K562 (cell line): ENCODE measurements at regions not wholly inside any gene's neighbourhood (a gene's known extent, or its start where the extent isn't known, plus 50 kb on each side); places are given as distances from the start of the nearest gene placed in this dataset.

Experiments used
- ATAC-seq: fragments of 200-7000 bp; cut with Tn5 transposase; 3 replicates; pipeline ENCODE4 v1.9.1; 2020; ENCODE audit warnings: moderate library complexity
- BruUV-seq: library from RNA; stranded (reverse); fragments of 400-500 nt; replicated peaks from 2 replicates; lab custom pipeline; 2021; lab: Mats Ljungman, UMichigan
- CTCF ChIA-PET: fragments of 300-600 bp; formaldehyde crosslinking; extraction: SDS; loops from one replicate; lab custom pipeline; 2021; ENCODE audit warnings: low intra/inter-chr PET ratio; lab: Yijun Ruan, JAX
- POLR2A ChIA-PET: fragments of 300-600, 350-650 bp; sonication (Branson Sonifier 250); formaldehyde crosslinking; extraction: SDS; loops from one replicate; lab custom pipeline; 2021; ENCODE audit warnings: antibody characterized with exemption, inconsistent platforms; lab: Yijun Ruan, JAX
- DNase-seq, 4 experiments: peaks; one replicate each; pipeline versions ENCODE4 v3.0.0 to v3.0.0-alpha.2; 2011 to 2018; ENCODE audit warnings: low spot score in 3 of 4, mixed read lengths in 3 of 4; ENCODE audit errors: extremely low read depth in 1 of 4
- FAIRE-seq: peaks from 2 replicates; lab custom pipeline; 2011; peaks lifted over from hg19 to GRCh38; lab: Jason Lieb, UNC
- H2AFZ ChIP-seq: 2 replicates; pipeline ENCODE4 v1.6.0; 2011; ENCODE audit warnings: low read depth, low read length, control low read depth, inconsistent platforms
- H3K27ac ChIP-seq: fragments of 200-600 bp; 3 replicates; pipeline ENCODE4 v1.8.0; 2011; ENCODE audit warnings: low read depth, mild to moderate bottlenecking, control low read depth, inconsistent platforms, low read length, moderate library complexity, mixed read lengths; ENCODE audit errors: extremely low read depth
- H3K27me3 ChIP-seq, 2 experiments: fragments of 300-600 bp in 1 of 2; 2 replicates in 1 of 2; 3 replicates in 1 of 2; pipeline versions ENCODE4 v1.6.0 to v1.8.0; 2011; ENCODE audit warnings: inconsistent platforms in 2 of 2, low read length in 2 of 2, mild to moderate bottlenecking in 1 of 2, mixed read lengths in 1 of 2, moderate library complexity in 1 of 2; ENCODE audit not compliant: control insufficient read depth in 2 of 2, insufficient read depth in 2 of 2
- H3K36me3 ChIP-seq: fragments of 300-600 bp; 3 replicates; pipeline ENCODE4 v1.8.0; 2011; ENCODE audit warnings: mild to moderate bottlenecking, low read length, inconsistent platforms; ENCODE audit not compliant: control insufficient read depth, insufficient read depth
- H3K4me1 ChIP-seq, 2 experiments: fragments of 200-600 bp in 1 of 2; replicated peaks in 1 of 2; 2 replicates in 1 of 2; 3 replicates in 1 of 2; pipeline versions ENCODE4 v1.5.1 to v1.8.0; 2011; ENCODE audit warnings: inconsistent platforms in 2 of 2, low read length in 2 of 2, mild to moderate bottlenecking in 1 of 2, mixed read lengths in 1 of 2, moderate library complexity in 1 of 2; ENCODE audit not compliant: control insufficient read depth in 2 of 2, insufficient read depth in 2 of 2
- H3K4me2 ChIP-seq: 2 replicates; pipeline ENCODE4 v1.6.1; 2011; ENCODE audit warnings: low read length, control low read depth, inconsistent platforms, mixed read lengths; ENCODE audit not compliant: insufficient read depth
- H3K4me3 ChIP-seq: fragments of 200-600 bp; sonication (generic), shearing (Covaris generic); 2 replicates; pipeline ENCODE4 v1.5.1; 2016; ENCODE audit warnings: control low read depth, inconsistent platforms
- H3K79me2 ChIP-seq: fragments of 200-600 bp; 3 replicates; pipeline ENCODE4 v1.8.0; 2011; ENCODE audit warnings: low read length, inconsistent platforms; ENCODE audit not compliant: control insufficient read depth, insufficient read depth
- H3K9ac ChIP-seq, 2 experiments: 2 replicates each; pipeline versions ENCODE4 v1.6.0 to v1.6.1; 2011; ENCODE audit warnings: low read depth in 2 of 2, low read length in 2 of 2, control low read depth in 1 of 2, inconsistent platforms in 1 of 2, mild to moderate bottlenecking in 1 of 2, mixed read lengths in 1 of 2; ENCODE audit not compliant: insufficient read depth in 1 of 2
- H3K9me1 ChIP-seq: one replicate; pipeline ENCODE4 v1.6.0; 2011; ENCODE audit warnings: inconsistent platforms, mild to moderate bottlenecking, low read length, moderate library complexity; ENCODE audit not compliant: control insufficient read depth, insufficient read depth
- H3K9me3 ChIP-seq: replicated peaks from 2 replicates; pipeline ENCODE4 v1.5.1; 2011; ENCODE audit warnings: low read depth, low read length, inconsistent platforms; ENCODE audit not compliant: control insufficient read depth, insufficient read depth
- H4K20me1 ChIP-seq: replicated peaks from 2 replicates; pipeline ENCODE4 v1.6.1; 2011; ENCODE audit warnings: low read length, inconsistent platforms, mixed read lengths; ENCODE audit not compliant: control insufficient read depth, insufficient read depth
- HMGN3 ChIP-seq: IDR thresholded peaks from 2 replicates; pipeline ENCODE4 v1.6.1; 2011; ENCODE audit warnings: borderline replicate concordance, low read depth, mild to moderate bottlenecking, mixed read lengths, low read length; ENCODE audit not compliant: insufficient read length; ENCODE audit errors: extremely low read depth
- ILF3 ChIP-seq: fragments of 450-650 bp; IDR thresholded peaks from 2 replicates; pipeline ENCODE4 v1.6.1; 2018; ENCODE audit warnings: antibody characterized with exemption, mild to moderate bottlenecking, moderate library complexity, borderline replicate concordance
- MBD2 ChIP-seq: sonication (generic); IDR thresholded peaks from 2 replicates; pipeline ENCODE4 v1.6.1; 2016; ENCODE audit warnings: low read depth, borderline replicate concordance
- NFE2 ChIP-seq: IDR thresholded peaks from 2 replicates; pipeline ENCODE4 v1.6.1; 2014; ENCODE audit warnings: antibody characterized with exemption, low read depth
- PATZ1 ChIP-seq: fragments of 250-450 bp; sonication (Bioruptor Pico); IDR thresholded peaks from 2 replicates; pipeline ENCODE4 v1.5.0; 2020; ENCODE audit warnings: mild to moderate bottlenecking, borderline replicate concordance
- PBX2 ChIP-seq, 2 experiments: IDR thresholded peaks in 1 of 2; conservative IDR thresholded peaks in 1 of 2; 2 replicates each; pipeline ENCODE4 v1.6.1; 2016; ENCODE audit warnings: low read depth in 2 of 2, mild to moderate bottlenecking in 1 of 2, missing compliant biosample characterization in 1 of 2, missing genetic modification characterization in 1 of 2, moderate library complexity in 1 of 2
- SNIP1 ChIP-seq: fragments of 450-650 bp; IDR thresholded peaks from 2 replicates; pipeline ENCODE4 v1.7.1; 2017; ENCODE audit warnings: low read depth, mild to moderate bottlenecking
- ZC3H11A ChIP-seq: IDR thresholded peaks from 2 replicates; pipeline ENCODE4 v1.6.1; 2012; ENCODE audit warnings: low read depth, low read length, improper control_type of control experiment
- ZNF551 ChIP-seq: fragments of 250-450 bp; sonication (Bioruptor Pico); IDR thresholded peaks from 2 replicates; pipeline ENCODE4 v1.5.0; 2021; ENCODE audit warnings: mild to moderate bottlenecking, moderate library complexity
- ZNF561 ChIP-seq: fragments of 450-650 bp; formaldehyde crosslinking; conservative IDR thresholded peaks from 2 replicates; pipeline ENCODE4 v1.4.0; 2020; ENCODE audit warnings: mild to moderate bottlenecking, moderate library complexity
- WGBS: fragments of 100-300 bp; shearing (Covaris generic); methylation state at CpG from one replicate; pipeline ENCODE4 v1.1.6; 2016; ENCODE audit warnings: low coverage, mixed read lengths; ENCODE audit not compliant: insufficient coverage; ENCODE audit errors: missing lambda C conversion rate; 5-methylcytosine and 5-hydroxymethylcytosine counted together
- in situ Hi-C: fragments of 300-500 bp; cut with MboI; formaldehyde crosslinking; loops from 4 replicates; pipeline ENCODE4 v1.15.0; 2018; ENCODE audit warnings: inconsistent platforms, mixed read lengths
- intact Hi-C: fragments of 100-400 bp; cut with micrococcal nuclease; formaldehyde crosslinking; loops from 2 replicates; pipeline ENCODE4 v1.14.2; 2022
- TF ChIP-seq, protein P1 (sequence below), 2 experiments: fragments of 150-350 bp in 1 of 2; IDR thresholded peaks; 2 replicates each; pipeline ENCODE4 v1.6.1; 2012 to 2016; ENCODE audit warnings: low read depth in 2 of 2, low read length in 2 of 2, mild to moderate bottlenecking in 1 of 2, moderate library complexity in 1 of 2
- TF ChIP-seq, protein P2 (sequence below): fragments of 250-450 bp; sonication (Bioruptor Pico); IDR thresholded peaks from 2 replicates; pipeline ENCODE4 v1.5.1; 2021; ENCODE audit warnings: mild to moderate bottlenecking

DNA sequence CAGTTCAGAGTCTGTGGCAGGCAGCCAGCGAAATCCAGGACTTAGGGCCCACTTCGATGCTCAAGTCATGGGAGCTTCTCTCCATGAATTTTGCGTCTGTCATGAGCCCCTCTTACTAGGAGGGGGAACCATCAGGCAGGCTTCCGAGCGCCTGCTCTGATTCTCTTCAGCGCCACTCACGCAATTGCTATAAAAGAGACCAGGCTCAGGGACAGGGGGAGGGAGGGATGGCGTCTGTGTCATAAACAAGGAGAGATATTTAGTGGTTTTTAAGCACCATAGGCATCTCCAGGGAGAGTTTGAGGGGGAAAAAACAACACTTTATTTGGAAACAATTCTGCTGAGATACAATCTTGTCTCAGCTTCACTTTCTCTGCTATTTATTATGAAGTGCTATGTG, 60.6 kb downstream of the NAV1 start:
- FAIRE-seq (no peak), ATAC-seq (no peak), DNase-seq (no peak)
- no peak overlapping the region for H2AFZ ChIP-seq
- H3K27me3 ChIP-seq, result peaks cover 0 to 7% of the 10 kb centered on the region in 2 experiments; a peak in 3 of 5 replicates
- WGBS, result 71% methylated on average over 8 of the region's 8 CpGs
- H3K9me3 ChIP-seq, result no peaks in the 10 kb centered on the region
- no peaks in the 10 kb centered on the region for H3K79me2 ChIP-seq
- peaks cover 21 to 23% of the 10 kb centered on the region in 2 experiments for H3K4me1 ChIP-seq
- ChIA-PET CTCF (no interaction called here), POLR2A (interaction anchor here (0.9 kb wide), 1 partner anchor 10 kb away, joined by 4 read pairs; no protein-coding TSS in a partner anchor)
- no peak overlapping the region for H3K4me2 ChIP-seq
- H3K36me3 ChIP-seq, result no peaks in the 10 kb centered on the region
- intact Hi-C loops (no loop called here), in situ Hi-C loops (no loop called here)
- no peak overlapping the region for H3K27ac ChIP-seq
- H3K9me1 ChIP-seq, result no peaks in the 10 kb centered on the region
- no peaks in the 10 kb centered on the region; the same call in 1 of the 2 replicates for H4K20me1 ChIP-seq
- no TSS peak for BruUV-seq
- no peak overlapping the region; a peak in 1 of 4 replicates for H3K9ac ChIP-seq
- no peak overlapping the region for H3K4me3 ChIP-seq
- TF ChIP-seq ZNF551 (CRISPR knock-in tag), result no peak
- TF ChIP-seq ILF3, result no peak
- TF ChIP-seq, protein P1, sequence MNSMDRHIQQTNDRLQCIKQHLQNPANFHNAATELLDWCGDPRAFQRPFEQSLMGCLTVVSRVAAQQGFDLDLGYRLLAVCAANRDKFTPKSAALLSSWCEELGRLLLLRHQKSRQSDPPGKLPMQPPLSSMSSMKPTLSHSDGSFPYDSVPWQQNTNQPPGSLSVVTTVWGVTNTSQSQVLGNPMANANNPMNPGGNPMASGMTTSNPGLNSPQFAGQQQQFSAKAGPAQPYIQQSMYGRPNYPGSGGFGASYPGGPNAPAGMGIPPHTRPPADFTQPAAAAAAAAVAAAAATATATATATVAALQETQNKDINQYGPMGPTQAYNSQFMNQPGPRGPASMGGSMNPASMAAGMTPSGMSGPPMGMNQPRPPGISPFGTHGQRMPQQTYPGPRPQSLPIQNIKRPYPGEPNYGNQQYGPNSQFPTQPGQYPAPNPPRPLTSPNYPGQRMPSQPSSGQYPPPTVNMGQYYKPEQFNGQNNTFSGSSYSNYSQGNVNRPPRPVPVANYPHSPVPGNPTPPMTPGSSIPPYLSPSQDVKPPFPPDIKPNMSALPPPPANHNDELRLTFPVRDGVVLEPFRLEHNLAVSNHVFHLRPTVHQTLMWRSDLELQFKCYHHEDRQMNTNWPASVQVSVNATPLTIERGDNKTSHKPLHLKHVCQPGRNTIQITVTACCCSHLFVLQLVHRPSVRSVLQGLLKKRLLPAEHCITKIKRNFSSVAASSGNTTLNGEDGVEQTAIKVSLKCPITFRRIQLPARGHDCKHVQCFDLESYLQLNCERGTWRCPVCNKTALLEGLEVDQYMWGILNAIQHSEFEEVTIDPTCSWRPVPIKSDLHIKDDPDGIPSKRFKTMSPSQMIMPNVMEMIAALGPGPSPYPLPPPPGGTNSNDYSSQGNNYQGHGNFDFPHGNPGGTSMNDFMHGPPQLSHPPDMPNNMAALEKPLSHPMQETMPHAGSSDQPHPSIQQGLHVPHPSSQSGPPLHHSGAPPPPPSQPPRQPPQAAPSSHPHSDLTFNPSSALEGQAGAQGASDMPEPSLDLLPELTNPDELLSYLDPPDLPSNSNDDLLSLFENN (IDR thresholded peaks at IDR 0.05; ENCODE audit: low read depth in 2 of 2, low read length in 2 of 2), result no peak
- no peak for TF ChIP-seq NFE2
- TF ChIP-seq HMGN3, result no peak
- no peak for TF ChIP-seq PATZ1
- no peak for TF ChIP-seq SNIP1
- no peak for TF ChIP-seq ZNF561 (CRISPR knock-in tag)
- no peak for TF ChIP-seq PBX2 (CRISPR knock-in tag; IDR thresholded peaks at IDR 0.05; ENCODE audit: low read depth)
- no peak for TF ChIP-seq PBX2 (tag; conservative IDR thresholded peaks at IDR 0.05; ENCODE audit: low read depth)
- TF ChIP-seq, protein P2, sequence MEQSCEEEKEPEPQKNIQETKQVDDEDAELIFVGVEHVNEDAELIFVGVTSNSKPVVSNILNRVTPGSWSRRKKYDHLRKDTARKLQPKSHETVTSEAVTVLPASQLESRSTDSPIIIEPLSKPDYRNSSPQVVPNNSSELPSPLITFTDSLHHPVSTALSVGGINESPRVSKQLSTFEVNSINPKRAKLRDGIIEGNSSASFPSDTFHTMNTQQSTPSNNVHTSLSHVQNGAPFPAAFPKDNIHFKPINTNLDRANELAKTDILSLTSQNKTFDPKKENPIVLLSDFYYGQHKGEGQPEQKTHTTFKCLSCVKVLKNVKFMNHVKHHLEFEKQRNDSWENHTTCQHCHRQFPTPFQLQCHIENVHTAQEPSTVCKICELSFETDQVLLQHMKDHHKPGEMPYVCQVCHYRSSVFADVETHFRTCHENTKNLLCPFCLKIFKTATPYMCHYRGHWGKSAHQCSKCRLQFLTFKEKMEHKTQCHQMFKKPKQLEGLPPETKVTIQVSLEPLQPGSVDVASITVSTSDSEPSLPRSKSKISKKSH (CRISPR knock-in tag), result no peak
- TF ChIP-seq ZC3H11A, result no peak
- no peak for TF ChIP-seq MBD2
